ENCODE measurements at regions not wholly inside any gene's neighbourhood (a gene's known extent, or its start where the extent isn't known, plus 50 kb on each side); places are given as distances from the start of the nearest gene placed in this dataset.
A peak's percentile ranks its signal among the peaks of the same experiment; 100 is the strongest.
"Not testable (repeated sequence)": the region's sequence is repeated elsewhere in the genome, so short reads cannot be mapped to it uniquely, and the experiment has no call there.

GRCh38 chr10:56096226-56096517, 264.9 kb downstream of the ZWINT start:
- no peak for DNase-seq

DNA sequence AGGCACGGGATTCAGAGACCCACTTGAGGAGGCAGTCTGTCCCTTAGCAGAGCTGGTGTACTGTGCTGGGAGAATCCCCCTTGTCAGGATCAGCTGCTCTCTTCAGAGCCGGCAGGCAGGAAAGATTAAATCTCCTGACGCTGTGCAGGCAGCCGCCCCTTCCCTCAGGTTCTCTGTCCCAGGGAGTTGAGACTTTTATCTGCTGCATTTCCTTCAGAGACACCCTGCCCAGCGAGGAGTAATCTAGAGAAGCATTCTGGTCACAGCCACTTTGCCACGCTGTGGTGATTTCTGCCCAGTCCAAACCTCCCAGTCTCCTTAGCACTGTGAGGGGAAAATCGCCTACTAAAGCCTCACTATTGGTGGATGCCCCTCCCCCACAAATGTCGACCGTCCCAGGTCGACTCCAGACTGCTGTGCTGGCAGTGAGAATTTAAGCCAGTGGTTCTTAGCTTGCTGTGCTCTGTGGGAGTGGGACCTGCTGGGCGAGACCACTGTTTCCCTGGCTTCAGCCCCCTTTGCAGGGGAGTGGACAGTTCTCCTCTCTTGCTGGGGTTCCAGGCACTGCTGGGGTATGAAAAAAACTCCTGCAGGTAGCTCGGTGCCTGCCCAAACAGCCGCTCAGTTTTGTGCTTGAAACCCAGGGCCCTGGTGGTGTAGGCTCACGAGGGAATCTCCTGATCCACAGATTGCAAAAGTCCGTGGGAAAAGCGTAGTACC, 265.4 kb downstream of the ZWINT start:
- no peak for DNase-seq

- not testable (repeated sequence) for DNase-seq
These were observed 267.4 kb downstream of the ZWINT start for GRCh38 chr10:56093645-56094044.

DNA sequence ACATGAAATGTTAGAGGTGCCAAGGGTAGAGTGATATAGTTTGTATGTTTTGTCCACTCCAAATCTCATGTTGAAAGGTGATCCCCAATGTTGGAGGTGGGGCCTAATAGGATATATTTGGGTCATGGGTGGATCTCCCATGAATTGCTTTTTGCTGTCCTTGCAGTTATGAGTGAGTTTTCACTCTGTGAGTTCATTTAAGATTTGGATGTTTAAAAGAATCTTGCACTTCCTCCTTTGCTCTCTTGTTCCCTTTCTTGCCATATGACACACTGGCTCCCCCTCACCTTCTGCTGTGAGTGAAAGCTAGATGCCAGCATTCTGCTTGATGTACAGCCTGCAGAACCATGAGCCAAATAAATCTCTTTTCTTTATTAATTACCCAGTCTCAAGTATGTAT, 269.2 kb downstream of the ZWINT start:
- peak; percentile 61 to 74 for DNase-seq

DNA sequence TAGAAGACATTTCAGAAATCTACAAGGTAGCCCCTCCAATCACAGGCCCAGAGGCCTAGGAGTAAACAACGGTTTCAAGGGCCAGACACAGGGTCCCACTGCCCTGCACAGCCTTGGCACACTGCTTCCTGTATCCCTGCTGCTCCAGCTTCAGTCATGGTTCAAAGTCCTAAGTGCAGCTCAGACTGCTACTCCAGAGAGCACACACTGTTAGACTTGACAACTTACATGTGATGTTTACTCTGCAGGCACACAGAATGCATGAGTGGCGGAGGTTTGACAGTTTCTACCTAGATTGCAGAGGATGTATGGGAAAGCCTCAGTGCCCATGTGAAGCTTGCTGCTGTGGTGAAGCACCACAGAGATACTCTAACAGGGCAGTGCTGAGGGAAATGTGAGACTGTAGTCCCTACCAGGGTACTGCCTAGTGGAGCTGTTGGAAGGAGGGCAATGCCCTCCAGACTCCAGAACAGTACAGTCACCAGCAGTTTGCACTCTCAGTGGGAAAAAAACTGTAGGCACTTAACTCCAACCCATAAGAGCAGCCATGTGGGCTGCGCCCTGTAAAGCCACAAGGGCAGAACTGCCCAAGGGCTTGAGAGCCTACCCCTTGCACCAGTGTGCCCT, 270.0 kb downstream of the ZWINT start:
- DNase-seq = no peak

- no peak for DNase-seq
These were observed 275.5 kb downstream of the ZWINT start for GRCh38 chr10:56085406-56086122.

GRCh38 chr10:56082169-56082568, 278.9 kb downstream of the ZWINT start:
- DNase-seq = no peak

DNA sequence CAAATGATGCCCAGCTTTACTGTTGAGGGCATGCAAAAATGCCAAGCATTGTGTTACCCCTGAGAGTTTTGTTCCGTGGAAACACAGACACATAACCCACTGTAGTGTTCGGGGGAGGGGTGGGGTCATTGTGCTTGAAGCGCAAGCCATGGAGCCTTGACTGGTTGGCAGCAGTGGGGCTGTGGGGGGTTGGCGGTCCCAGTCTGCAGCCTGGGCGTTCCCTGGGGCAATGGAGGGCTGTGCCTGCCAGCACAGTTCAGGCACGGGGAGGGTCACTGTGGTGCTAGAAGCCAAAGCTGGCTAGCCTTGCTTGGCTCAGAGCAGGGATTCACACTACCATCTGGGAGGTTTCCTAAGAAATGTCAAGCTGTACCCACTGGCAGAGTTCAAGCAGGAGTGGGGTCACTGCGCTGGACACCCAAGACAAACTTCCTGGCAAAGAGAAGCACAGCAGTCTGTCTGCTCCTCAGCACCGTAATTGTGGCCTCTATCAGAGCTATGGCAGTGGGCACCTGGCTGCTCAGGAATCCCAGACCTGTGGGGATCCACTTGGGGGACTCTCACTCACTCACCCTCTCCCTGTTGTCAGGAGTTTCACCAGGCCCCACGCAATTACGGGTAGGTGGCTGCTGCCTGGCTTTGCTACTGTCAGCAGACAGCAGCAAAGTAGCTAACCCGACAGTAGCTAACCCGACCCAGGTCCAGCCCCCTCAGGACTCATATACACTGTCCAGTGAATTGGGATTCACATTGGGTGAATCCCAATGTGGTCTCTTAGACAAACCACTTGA, 292.4 kb downstream of the ZWINT start:
- no peak for DNase-seq

- no peak for DNase-seq
These were observed 293.0 kb downstream of the ZWINT start for GRCh38 chr10:56068040-56068439.

GRCh38 chr10:56063642-56064041, 297.4 kb downstream of the ZWINT start:
- no peak for DNase-seq

- no peak for DNase-seq
These were observed 303.2 kb downstream of the ZWINT start for GRCh38 chr10:56057860-56058259.

GRCh38 chr10:56035489-56035888, 325.6 kb downstream of the ZWINT start:
- no peak for DNase-seq

DNA sequence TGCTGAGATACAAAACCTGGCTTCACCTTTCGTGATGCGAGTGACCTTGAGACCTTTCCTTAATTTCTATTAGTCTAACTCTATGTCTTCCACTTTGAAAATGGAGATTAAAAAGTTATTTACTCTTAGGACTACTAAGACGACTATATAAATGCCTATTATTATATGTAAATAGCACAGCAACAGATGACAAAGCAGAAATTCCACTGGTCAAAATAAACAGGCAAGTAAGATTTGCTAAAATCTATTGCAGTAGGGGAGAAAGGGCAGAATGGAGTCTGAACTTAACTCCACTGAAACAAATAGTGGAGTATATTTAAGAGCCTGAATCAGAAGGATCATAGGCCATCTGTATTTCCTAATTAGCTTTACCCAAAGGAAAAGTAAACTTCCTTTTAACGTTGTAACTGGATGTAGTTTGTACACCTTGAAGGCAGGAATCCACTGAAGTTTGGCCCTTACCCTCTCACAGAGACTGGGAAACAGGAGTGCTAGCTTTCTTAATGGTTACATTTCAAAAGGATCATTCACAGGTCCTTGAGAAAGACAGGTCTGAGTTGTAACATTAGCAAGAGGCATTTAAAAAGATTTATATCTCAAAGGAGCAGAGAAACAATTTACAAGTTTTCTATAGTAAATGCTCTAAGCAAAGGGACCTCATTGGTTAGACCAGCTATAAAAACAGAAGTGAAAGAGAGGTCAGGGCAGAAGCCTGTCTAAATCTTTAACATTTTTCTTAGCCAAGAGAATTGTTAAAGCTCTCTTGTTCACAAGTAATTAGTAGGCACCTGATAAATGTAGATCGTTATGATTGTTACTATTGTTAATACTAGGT, 332.5 kb downstream of the ZWINT start:
- DNase-seq = no peak

GRCh38 chr10:56012101-56012500, 349.0 kb downstream of the ZWINT start:
- no peak for DNase-seq

- no peak for DNase-seq
These were observed 357.5 kb downstream of the ZWINT start for GRCh38 chr10:56003555-56003954.

- no peak for DNase-seq
These were observed 371.9 kb downstream of the ZWINT start for GRCh38 chr10:55989188-55989587.

DNA sequence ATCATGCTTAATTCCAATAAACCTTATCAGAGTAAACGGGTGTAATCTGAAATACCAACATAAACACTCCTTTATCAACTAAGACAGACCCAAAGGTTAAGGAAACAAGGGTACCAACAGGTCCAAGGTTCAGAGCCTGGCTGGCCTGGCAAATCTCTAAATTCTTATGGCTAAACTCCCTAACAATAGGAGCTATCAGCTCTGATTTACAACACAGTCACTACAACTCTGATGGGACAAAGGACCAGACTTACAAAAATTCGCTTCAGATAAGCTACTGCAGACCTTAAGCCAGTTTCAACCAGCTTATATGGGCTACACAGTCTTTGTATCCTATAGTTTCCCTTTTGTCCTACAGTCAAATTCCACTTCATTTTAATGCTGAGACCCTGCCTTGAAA, 381.9 kb downstream of the ZWINT start:
- DNase-seq = no peak

DNA sequence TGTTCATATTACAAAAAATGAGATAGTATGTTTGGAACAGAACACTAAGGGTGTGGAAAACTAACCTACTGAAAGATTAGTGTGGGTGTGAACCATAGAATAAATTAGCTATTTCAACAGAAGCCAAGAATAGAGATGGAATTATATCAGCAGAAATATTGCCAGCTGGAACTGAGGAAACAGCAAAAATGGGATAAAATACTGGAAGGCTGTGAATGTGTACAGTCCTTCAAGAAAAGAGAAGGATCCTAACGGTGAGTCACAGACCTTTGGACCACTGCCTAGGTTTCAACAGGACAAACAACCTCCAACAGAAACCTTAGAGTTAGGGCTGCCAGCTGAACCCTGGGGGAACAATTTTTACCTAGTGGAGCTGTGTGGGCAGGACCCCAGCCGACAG, 395.0 kb downstream of the ZWINT start:
- DNase-seq = no peak

- no peak for DNase-seq
These were observed 417.7 kb downstream of the ZWINT start for GRCh38 chr10:55943403-55943802.

GRCh38 chr10:55929291-55929690, 431.8 kb downstream of the ZWINT start:
- DNase-seq = no peak

DNA sequence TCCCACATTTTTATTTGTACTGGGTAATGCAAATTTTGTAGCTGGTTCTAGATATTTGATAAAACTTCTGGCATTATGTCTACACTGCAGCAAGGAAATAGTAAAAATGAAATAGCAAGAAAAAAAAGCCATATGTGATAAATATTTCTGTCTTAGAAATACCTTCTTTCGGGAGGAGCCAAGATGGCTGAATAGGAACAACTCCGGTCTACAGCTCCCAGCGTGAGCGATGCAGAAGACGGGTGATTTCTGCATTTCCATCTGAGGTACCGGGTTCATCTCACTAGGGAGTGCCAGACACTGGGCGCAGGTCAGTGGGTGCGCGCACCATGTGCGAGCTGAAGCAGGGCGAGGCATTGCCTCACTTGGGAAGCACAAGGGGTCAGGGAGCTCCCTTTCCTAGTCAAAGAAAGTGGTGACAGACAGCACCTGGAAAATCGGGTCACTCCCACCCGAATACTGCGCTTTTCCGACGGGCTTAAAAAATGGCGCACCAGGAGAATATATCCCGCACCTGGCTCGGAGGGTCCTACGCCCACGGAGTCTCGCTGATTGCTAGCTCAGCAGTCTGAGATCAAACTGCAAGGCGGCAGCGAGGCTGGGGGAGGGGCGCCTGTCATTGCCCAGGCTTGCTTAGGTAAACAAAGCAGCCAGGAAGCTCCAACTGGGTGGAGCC, 461.4 kb downstream of the ZWINT start:
- DNase-seq = not testable (repeated sequence)

DNA sequence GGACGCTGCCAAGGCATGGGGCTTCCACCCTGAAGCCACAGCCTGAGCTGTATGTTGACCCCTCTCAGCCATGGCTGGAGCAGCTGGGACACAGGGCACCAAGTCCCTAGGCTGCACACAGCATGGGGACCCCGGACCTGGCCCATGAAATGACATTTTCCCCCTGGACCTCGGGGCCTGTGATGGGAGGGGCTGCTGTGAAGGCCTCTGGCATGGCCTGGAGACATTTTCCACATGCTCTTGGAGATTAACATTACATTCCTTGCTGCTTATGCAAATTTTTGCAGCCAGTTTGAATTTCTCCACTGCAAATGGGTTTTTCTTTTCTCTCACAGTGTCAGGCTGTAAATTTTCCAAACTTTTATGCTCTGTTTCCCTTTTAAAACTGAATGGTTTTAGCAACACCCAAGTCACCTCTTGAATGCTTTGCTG, 463.6 kb downstream of the ZWINT start:
- DNase-seq = no peak
